ENCODE measurements at regions not wholly inside any gene's neighbourhood (a gene's known extent, or its start where the extent isn't known, plus 50 kb on each side); places are given as distances from the start of the nearest gene placed in this dataset.

GRCh38 chr5:174312641-174313040 lies 267.1 kb downstream of the NSG2 start:
- DNase-seq: no peak

GRCh38 chr5:174313615-174314014 lies 268.1 kb downstream of the NSG2 start:
- DNase-seq: no peak

DNA sequence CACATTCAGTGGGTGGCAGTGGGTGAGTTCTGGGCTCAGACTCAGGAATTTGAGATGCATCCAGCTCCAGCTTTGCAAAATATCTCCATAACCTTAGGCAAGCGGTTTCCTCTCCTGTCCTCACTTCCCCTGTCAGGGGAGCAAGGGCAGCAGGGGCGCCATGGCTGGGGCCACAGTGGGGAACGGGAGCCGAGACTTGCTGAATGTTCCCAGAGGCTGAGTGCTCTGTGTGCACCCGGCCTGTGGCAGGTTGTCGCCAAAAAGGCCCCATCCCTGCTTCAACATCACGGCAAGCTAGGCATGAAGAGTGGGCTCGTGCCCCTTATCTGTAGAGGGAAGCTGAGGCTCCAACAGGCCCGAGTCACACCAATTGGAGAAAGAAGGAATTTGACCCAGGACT lies 268.8 kb downstream of the NSG2 start:
- no peak for DNase-seq

DNA sequence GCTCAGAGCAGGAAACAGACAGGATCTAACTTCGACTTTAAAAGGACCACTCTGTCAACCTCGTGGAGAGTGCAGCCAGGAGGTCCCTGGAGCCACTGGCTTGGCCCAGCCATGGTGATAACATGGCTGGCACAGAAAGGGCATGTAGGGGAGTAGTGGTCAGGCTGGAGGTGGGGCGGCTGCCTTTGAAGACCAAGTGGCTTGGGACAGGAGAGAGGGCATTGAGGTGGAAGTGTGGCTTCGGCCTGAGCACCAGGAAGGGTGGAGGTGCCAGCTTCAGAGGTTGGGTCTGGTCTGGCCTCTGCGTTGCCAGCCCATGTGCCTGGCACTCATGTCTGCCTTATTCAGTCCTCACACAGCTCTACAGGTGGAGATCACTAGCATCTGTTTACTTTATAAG lies 270.0 kb downstream of the NSG2 start:
- DNase-seq: no peak

GRCh38 chr5:174315871-174316270 lies 270.4 kb downstream of the NSG2 start:
- no peak for DNase-seq

DNA sequence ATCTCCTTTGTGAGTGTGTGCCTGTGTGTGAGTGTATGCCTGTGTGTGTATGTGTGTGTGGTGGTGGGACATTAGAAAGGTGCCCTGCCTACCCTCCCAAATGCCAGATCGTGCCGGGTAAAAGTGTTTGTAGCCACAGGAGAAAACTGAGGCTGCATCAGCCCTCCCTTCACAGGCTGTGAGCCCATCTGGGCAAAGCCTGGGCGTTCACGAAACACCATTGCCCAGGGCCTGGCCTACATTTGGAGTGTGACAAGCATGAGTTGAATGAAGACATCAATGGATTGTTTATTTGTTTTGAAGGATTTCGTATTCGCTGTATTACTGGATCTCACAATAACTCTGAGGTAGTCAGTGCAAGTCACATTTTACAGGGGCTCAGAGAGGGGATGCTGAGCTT lies 270.8 kb downstream of the NSG2 start:
- DNase-seq: no peak

GRCh38 chr5:174317256-174317894 lies 271.9 kb downstream of the NSG2 start:
- no peak for DNase-seq

- no peak for DNase-seq
Observed at GRCh38 chr5:174318578-174318977, 273.1 kb downstream of the NSG2 start.

GRCh38 chr5:174319551-174319950 lies 274.0 kb downstream of the NSG2 start:
- DNase-seq: no peak

DNA sequence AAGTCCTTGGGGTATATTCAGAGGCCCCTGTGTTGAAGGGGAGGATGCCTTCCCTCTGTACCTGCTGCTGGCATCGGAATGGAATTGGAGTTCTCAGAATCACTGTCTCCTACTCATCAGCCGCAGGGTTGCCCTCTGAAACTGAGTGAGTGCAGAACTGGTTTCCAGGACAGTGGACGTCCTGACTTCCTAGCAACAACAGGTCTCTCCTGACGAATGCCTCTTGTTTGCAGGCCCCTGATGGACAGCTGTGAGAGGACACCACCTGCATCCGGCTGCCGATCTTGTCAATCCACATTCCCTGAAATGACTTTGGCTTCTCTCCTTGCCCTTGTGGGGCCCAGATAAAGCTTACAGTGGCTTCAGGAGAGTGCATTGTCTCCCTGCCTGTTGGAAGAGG lies 274.5 kb downstream of the NSG2 start:
- no peak for DNase-seq

- DNase-seq: no peak
Observed at GRCh38 chr5:174323878-174324281, 278.4 kb downstream of the NSG2 start.

DNA sequence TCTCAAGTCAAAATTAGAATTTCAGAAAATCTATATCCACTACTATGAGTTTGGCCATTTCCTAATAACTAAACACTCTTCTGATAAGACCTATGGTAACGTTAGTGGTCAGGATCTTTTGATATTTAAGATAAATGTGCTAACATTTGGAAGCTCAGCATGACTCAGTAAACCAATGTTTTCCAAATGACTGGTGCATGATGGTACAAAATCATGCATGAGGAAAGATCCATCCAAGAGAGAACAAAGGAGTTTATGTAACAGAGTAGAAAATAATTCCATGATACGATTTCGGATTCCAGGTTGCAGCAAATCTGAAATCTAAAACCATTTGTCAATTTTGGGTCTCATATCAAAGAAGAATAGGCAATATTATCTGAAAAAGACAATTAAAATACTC lies 279.2 kb downstream of the NSG2 start:
- DNase-seq: no peak

DNA sequence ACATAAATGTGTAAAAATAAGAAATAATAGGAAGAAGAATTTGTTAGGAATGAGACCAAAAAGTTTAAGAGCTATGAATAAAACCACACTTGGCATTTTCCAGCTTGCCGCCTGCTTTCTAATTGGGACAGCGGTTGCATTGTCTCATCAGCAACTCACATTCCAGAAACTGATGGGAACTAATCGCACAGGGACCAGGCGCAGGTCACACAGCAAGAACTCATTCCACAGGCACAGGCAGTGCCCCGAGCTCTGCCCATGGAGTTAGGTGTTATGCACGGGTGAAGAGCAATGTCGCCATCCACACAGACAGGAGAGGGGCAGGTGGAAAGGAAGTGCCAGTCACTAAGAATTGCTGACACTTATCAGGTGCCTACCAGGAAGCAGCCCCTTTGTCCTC lies 279.9 kb downstream of the NSG2 start:
- DNase-seq: no peak

GRCh38 chr5:174325961-174326360 lies 280.5 kb downstream of the NSG2 start:
- no peak for DNase-seq

- no peak for DNase-seq
Observed at GRCh38 chr5:174326372-174326771, 280.9 kb downstream of the NSG2 start.

- DNase-seq: no peak
Observed at GRCh38 chr5:174327317-174327864, 281.9 kb downstream of the NSG2 start.

DNA sequence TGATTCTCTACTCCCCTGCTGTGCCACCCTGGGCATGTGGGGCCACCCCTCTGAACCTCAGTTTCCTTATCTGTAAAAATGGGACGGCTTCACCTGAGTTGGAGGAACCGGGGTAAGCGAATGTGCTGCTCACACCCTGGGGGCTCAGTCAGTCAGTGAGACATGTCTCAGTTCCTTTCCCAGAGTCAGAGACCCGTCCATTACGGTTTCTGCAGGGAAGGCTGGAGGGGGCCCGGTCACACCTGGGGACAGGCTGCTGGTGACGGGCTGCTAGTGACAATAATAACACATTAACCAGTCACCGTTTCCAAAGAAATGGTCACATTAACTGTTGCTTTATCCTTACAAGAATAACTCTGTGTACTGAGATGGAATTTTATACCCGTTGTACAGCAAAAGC lies 282.4 kb downstream of the NSG2 start:
- no peak for DNase-seq

DNA sequence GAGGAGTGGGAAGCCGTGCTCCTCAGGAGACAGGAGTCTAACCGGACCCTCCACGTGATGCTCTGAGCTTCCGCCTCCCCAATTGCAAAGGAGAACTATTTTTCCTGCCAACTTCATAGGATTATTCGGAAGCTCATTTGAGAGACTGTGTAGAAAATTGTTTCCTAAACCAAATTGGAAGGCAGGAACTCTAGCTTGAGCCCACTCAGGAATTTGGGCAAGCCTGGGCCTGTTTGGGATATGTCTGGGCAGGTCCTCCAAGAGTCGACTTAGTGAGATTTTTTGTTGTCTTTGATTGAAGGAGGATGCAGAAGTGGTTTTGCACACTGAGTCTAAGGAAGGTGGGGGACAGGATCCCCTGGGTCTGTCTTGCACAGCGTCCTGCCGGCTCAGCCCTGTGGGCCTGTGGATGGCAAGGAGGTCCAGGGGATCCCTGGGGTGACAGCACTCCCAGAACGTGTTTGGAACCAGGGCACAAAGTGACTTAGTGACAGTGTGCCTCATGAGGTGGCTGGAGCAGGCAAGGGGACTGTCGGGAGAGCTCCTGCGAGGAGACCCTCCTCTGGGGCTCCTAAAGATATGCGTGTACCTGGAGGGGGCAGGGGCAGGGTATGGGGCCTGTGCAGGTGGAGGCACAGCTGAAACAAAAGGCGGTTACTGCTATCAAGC lies 283.3 kb downstream of the NSG2 start:
- DNase-seq: no peak

DNA sequence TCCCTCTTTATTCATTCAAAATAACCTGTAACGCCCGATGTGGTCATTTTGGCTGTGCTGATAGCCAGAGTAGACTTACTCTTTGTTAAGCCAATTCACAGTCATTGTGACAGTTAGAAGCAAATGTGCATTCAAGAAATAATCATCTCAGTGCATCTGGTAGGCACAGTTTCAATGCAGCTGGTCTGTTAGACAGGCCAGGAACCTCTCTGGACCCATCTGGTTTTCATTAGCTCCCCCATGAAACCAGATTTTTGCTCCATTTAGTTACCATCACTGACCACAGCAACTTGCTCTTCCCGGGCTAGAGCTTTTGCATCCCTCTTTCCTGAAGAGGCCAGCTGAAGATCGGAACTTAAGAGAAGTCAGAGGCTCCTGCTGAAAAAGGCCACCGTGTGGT lies 284.2 kb downstream of the NSG2 start:
- DNase-seq: no peak

DNA sequence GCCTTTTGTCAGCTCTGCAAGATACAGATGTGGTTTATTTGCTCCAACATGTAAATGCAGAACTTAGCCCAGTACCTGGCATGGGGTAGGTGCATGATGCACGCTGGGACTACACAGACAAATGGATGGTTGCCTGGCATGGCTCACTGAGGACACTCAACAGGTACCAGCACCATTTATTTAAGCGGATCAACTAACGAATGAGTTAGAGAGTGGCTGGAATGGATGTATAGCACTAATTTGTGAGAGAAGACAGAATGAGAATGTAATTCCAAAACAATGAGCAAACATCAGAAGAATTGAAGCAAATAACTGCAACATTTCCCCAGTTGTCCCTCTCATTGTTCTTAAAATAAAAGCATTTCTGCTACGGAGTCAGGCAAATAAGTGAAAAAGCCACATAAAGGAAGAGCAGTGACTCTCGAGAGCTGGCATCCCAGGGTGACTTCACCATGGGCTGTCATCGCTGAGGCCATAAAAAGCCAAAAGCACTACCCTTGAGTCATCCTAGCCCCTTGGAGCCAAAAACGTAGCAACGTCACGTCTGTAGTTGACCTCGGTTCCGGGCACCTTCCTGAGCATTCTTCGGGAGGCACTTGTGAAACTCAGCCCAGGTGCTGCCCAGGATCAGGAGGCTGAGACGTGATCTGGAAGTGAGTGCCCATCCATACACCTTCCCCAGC lies 290.3 kb downstream of the NSG2 start:
- no peak for DNase-seq

GRCh38 chr5:174336479-174336878 lies 291.0 kb downstream of the NSG2 start:
- no peak for DNase-seq

GRCh38 chr5:174337276-174338184 lies 292.0 kb downstream of the NSG2 start:
- DNase-seq: no peak
